Amygdala (tissue), 56 donors: ENCODE measurements at regions not wholly inside any gene's neighbourhood (a gene's known extent, or its start where the extent isn't known, plus 50 kb on each side); places are given as distances from the start of the nearest gene placed in this dataset.

ENCODE experiments used
- DNase-seq, 56 donors: peaks; one replicate each; lab custom pipeline; 2025; lab: John Stamatoyannopoulos, UW

GRCh38 chr14:95391331-95391730, 71.6 kb upstream of the CLMN start:
- no peak for DNase-seq

- peak in 1 of 56 donors; percentile 43 for DNase-seq
These were observed 69.8 kb upstream of the CLMN start for GRCh38 chr14:95389471-95390011.

- DNase-seq, result no peak
These were observed 69.0 kb upstream of the CLMN start for GRCh38 chr14:95388699-95389098.

GRCh38 chr14:95387826-95388445, 68.2 kb upstream of the CLMN start:
- DNase-seq, result no peak

- no peak for DNase-seq
These were observed 66.9 kb upstream of the CLMN start for GRCh38 chr14:95386536-95387095.

GRCh38 chr14:95385701-95386100, 66.0 kb upstream of the CLMN start:
- DNase-seq, result no peak

- no peak for DNase-seq
These were observed 63.0 kb upstream of the CLMN start for GRCh38 chr14:95382747-95383146.

- no peak for DNase-seq
These were observed 62.0 kb upstream of the CLMN start for GRCh38 chr14:95381726-95382125.

GRCh38 chr14:95380350-95381042, 60.8 kb upstream of the CLMN start:
- no peak for DNase-seq

- no peak for DNase-seq
These were observed 59.9 kb upstream of the CLMN start for GRCh38 chr14:95379634-95380033.

GRCh38 chr14:95375539-95376109, 55.9 kb upstream of the CLMN start:
- DNase-seq, result no peak

- no peak for DNase-seq
These were observed 54.7 kb upstream of the CLMN start for GRCh38 chr14:95374239-95374997.

GRCh38 chr14:95370076-95370475, 50.4 kb upstream of the CLMN start:
- no peak for DNase-seq
